K562 (cell line): ENCODE measurements at regions not wholly inside any gene's neighbourhood (a gene's known extent, or its start where the extent isn't known, plus 50 kb on each side); places are given as distances from the start of the nearest gene placed in this dataset.

Source experiments
- BRD9 ChIP-seq: fragments of 450-650 bp; IDR thresholded peaks from 2 replicates; pipeline ENCODE4 v1.6.1; 2018; ENCODE audit warnings: low read depth; ENCODE audit not compliant: partially characterized antibody
- COPS2 ChIP-seq: fragments of 450-650 bp; conservative IDR thresholded peaks from 2 replicates; pipeline ENCODE4 v1.6.1; 2016; ENCODE audit warnings: mild to moderate bottlenecking, moderate library complexity
- E4F1 ChIP-seq: fragments of 250-450 bp; sonication (Bioruptor Pico); IDR thresholded peaks from 2 replicates; pipeline ENCODE4 v1.5.0; 2021; ENCODE audit warnings: mild to moderate bottlenecking, borderline replicate concordance
- PTRF ChIP-seq: fragments of 450-650 bp; IDR thresholded peaks from 2 replicates; pipeline ENCODE4 v1.6.1; 2016; ENCODE audit warnings: mild to moderate bottlenecking, missing genetic modification characterization, missing compliant biosample characterization
- PTTG1 ChIP-seq: fragments of 450-650 bp; IDR thresholded peaks from 2 replicates; pipeline ENCODE4 v1.6.1; 2016; ENCODE audit warnings: low read depth, mild to moderate bottlenecking, missing genetic modification characterization, missing compliant biosample characterization
- RBBP5 ChIP-seq: fragments of 200-600 bp; sonication (generic); IDR thresholded peaks from 2 replicates; pipeline ENCODE4 v1.6.1; 2012; ENCODE audit warnings: borderline replicate concordance, mild to moderate bottlenecking, low read length, control low read depth, inconsistent platforms; ENCODE audit not compliant: insufficient read depth, poor library complexity, severe bottlenecking
- TARDBP ChIP-seq: fragments of 450-650 bp; IDR thresholded peaks from 2 replicates; pipeline ENCODE4 v1.6.1; 2016
- TGIF2 ChIP-seq: sonication (generic); formaldehyde crosslinking; IDR thresholded peaks from 2 replicates; pipeline ENCODE4 v1.8.1; 2022; ENCODE audit warnings: mild to moderate bottlenecking, missing genetic modification reagents, moderate library complexity
- TOE1 ChIP-seq, 2 experiments: fragments of 450-650 bp in 1 of 2; sonication (generic) in 1 of 2; formaldehyde crosslinking in 1 of 2; IDR thresholded peaks; 2 replicates each; pipeline versions ENCODE4 v1.7.1 to v1.8.0; 2016 to 2022; ENCODE audit warnings: borderline replicate concordance in 2 of 2, mild to moderate bottlenecking in 2 of 2, antibody characterized with exemption in 1 of 2, inconsistent platforms in 1 of 2, low read depth in 1 of 2, missing genetic modification reagents in 1 of 2, moderate library complexity in 1 of 2
- ZC3H4 ChIP-seq: sonication (generic); formaldehyde crosslinking; IDR thresholded peaks from 2 replicates; pipeline ENCODE4 v1.9.0; 2021; ENCODE audit warnings: missing genetic modification reagents, borderline replicate concordance
- ZNF121 ChIP-seq: sonication (generic); formaldehyde crosslinking; conservative IDR thresholded peaks from 2 replicates; pipeline ENCODE4 v1.8.0; 2022; ENCODE audit warnings: missing genetic modification reagents
- ZNF197 ChIP-seq: fragments of 200-800 bp; sonication (Bioruptor generic); IDR thresholded peaks from 2 replicates; pipeline ENCODE4 v1.6.1; 2016; ENCODE audit warnings: low read depth, missing genetic modification characterization, missing compliant biosample characterization
- TF ChIP-seq, protein P1 (sequence below): fragments of 450-650 bp; IDR thresholded peaks from 2 replicates; pipeline ENCODE4 v1.6.1; 2016; ENCODE audit warnings: mild to moderate bottlenecking, moderate library complexity

GRCh38 chr9:108156270-108156998 is 666.9 kb upstream of the KLF4 start (continued):
- TF ChIP-seq, protein P1, sequence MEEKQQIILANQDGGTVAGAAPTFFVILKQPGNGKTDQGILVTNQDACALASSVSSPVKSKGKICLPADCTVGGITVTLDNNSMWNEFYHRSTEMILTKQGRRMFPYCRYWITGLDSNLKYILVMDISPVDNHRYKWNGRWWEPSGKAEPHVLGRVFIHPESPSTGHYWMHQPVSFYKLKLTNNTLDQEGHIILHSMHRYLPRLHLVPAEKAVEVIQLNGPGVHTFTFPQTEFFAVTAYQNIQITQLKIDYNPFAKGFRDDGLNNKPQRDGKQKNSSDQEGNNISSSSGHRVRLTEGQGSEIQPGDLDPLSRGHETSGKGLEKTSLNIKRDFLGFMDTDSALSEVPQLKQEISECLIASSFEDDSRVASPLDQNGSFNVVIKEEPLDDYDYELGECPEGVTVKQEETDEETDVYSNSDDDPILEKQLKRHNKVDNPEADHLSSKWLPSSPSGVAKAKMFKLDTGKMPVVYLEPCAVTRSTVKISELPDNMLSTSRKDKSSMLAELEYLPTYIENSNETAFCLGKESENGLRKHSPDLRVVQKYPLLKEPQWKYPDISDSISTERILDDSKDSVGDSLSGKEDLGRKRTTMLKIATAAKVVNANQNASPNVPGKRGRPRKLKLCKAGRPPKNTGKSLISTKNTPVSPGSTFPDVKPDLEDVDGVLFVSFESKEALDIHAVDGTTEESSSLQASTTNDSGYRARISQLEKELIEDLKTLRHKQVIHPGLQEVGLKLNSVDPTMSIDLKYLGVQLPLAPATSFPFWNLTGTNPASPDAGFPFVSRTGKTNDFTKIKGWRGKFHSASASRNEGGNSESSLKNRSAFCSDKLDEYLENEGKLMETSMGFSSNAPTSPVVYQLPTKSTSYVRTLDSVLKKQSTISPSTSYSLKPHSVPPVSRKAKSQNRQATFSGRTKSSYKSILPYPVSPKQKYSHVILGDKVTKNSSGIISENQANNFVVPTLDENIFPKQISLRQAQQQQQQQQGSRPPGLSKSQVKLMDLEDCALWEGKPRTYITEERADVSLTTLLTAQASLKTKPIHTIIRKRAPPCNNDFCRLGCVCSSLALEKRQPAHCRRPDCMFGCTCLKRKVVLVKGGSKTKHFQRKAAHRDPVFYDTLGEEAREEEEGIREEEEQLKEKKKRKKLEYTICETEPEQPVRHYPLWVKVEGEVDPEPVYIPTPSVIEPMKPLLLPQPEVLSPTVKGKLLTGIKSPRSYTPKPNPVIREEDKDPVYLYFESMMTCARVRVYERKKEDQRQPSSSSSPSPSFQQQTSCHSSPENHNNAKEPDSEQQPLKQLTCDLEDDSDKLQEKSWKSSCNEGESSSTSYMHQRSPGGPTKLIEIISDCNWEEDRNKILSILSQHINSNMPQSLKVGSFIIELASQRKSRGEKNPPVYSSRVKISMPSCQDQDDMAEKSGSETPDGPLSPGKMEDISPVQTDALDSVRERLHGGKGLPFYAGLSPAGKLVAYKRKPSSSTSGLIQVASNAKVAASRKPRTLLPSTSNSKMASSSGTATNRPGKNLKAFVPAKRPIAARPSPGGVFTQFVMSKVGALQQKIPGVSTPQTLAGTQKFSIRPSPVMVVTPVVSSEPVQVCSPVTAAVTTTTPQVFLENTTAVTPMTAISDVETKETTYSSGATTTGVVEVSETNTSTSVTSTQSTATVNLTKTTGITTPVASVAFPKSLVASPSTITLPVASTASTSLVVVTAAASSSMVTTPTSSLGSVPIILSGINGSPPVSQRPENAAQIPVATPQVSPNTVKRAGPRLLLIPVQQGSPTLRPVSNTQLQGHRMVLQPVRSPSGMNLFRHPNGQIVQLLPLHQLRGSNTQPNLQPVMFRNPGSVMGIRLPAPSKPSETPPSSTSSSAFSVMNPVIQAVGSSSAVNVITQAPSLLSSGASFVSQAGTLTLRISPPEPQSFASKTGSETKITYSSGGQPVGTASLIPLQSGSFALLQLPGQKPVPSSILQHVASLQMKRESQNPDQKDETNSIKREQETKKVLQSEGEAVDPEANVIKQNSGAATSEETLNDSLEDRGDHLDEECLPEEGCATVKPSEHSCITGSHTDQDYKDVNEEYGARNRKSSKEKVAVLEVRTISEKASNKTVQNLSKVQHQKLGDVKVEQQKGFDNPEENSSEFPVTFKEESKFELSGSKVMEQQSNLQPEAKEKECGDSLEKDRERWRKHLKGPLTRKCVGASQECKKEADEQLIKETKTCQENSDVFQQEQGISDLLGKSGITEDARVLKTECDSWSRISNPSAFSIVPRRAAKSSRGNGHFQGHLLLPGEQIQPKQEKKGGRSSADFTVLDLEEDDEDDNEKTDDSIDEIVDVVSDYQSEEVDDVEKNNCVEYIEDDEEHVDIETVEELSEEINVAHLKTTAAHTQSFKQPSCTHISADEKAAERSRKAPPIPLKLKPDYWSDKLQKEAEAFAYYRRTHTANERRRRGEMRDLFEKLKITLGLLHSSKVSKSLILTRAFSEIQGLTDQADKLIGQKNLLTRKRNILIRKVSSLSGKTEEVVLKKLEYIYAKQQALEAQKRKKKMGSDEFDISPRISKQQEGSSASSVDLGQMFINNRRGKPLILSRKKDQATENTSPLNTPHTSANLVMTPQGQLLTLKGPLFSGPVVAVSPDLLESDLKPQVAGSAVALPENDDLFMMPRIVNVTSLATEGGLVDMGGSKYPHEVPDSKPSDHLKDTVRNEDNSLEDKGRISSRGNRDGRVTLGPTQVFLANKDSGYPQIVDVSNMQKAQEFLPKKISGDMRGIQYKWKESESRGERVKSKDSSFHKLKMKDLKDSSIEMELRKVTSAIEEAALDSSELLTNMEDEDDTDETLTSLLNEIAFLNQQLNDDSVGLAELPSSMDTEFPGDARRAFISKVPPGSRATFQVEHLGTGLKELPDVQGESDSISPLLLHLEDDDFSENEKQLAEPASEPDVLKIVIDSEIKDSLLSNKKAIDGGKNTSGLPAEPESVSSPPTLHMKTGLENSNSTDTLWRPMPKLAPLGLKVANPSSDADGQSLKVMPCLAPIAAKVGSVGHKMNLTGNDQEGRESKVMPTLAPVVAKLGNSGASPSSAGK: no peak; the same call in 1 of the 2 replicates
- TF ChIP-seq RBBP5 (no peak), TARDBP (no peak), COPS2 (no peak), PTTG1 (tag) (no peak), PTRF (tag) (no peak), TOE1 (IDR thresholded peaks at IDR 0.05; ENCODE audit: borderline replicate concordance) (no peak), TOE1 (CRISPR knock-in tag; IDR thresholded peaks at IDR 0.05; ENCODE audit: borderline replicate concordance, low read depth) (no peak), ZC3H4 (CRISPR knock-in tag) (no peak), TGIF2 (no peak), ZNF121 (CRISPR knock-in tag) (no peak), BRD9 (no peak), E4F1 (no peak), ZNF197 (CRISPR knock-in tag) (no peak)
